NCI-H2029 (cell line): ENCODE measurements at regions not wholly inside any gene's neighbourhood (a gene's known extent, or its start where the extent isn't known, plus 50 kb on each side); places are given as distances from the start of the nearest gene placed in this dataset.

ENCODE experiments used
- DNase-seq: peaks from one replicate; lab custom pipeline; 2025; lab: John Stamatoyannopoulos, UW

DNA sequence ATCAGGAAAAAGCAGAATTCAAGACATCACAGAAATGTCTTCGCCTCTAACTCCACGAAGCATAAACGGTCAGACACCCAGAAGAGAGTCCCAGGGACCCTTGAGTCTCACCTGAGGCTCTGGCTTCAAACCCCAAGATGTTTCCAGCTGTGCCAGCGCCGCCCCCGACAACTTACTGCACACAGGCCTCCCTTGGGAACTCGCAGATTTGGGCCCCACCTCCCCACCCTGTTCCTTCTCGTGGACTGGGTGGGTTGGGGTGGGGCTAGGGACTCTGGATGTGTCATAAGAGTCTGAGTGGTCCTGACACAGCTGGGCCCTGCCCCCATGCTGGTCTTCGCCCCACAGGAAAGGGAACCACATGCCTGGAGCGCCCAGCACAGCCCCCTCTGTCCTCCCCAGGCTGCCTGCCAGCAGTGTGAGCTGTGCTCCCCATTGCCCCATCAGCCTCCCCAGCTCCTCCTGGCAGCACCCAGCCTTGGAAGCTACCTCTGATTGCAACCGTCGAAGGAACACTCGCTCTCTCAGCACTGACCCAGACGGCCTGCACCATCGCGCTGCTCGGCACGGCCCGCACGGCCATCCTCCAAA is 147.5 kb downstream of the CRYBB2 start:
- DNase-seq, result no peak

DNA sequence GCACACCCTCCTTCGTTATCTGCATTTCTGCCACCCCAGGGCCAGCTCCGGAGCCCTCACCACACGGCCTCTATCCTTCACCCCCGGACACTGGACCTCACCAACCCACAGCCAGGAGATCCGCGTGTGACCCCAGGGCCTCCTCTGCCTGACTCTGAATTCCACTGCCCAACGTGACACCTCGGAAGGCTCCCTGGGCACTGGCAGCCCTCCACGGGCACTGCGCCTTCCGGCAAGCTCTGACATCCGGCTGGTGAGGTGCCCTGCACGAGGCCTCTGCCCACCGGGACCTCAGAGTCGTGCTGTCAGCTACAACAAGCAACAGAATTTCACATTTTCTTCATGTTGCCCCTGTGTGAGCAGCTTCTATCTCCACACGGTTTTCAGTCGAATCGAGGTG is 148.3 kb downstream of the CRYBB2 start:
- no peak for DNase-seq

DNA sequence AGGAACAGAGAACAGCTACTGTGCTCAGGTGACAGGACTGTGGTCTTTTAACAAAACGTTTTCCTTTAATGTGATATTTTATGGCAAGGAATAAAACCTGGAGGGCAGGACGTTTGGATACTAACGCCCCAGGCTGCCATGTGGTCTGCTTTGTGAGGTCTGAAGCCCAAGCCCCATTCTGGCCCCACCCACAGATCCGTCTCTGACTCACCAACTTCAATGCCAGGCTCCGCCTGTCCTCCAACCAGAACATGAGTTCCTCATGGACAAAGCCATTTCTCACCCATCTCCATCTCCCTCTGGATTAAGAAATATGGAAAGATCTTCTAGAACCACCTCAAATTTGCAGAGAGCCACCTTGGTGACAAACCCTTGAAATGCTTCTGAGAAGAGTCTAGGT is 148.8 kb downstream of the CRYBB2 start:
- no peak for DNase-seq

- no peak for DNase-seq
Measured at GRCh38 chr22:25369041-25369440, 149.6 kb downstream of the CRYBB2 start.

DNA sequence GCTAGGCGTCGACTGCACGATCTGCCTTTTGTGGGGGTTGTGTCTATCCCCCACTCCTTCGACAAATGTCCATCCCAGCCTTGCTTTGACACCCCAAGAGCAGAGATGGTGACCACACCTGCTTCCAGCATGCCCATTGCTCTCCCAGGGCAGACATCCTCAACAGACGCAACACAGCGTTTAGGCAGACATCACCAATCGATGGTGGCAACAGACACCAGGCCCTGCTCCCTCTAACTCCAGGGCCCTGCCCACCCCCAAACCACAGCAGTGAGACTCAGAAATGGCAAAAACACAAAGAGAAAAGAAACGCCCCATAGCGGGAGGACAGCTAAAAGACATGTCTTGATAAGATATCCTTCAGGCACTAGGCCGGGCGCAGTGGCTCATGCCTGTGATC is 150.9 kb downstream of the CRYBB2 start:
- DNase-seq, result no peak

GRCh38 chr22:25372000-25372595 is 152.7 kb downstream of the CRYBB2 start:
- DNase-seq, result no peak

DNA sequence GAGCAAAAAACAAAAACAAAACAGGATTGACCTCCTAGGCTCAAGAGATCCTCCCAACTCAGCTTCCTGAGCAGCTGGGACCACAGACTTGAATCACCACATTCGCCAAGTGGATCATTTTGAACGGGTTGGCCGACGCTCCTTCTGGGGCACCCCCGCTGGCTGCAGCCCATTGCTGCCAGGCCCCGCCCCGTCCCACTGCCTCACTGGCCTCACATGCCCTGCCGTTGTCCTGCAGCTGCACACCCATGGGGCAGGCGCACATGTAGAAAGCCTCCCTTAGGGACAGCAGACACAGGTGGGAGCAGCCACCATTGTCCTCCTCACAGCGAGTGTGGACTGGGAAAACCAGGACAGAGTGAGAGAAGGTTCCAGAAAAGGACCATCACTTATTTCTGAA is 154.5 kb downstream of the CRYBB2 start:
- DNase-seq, result no peak

DNA sequence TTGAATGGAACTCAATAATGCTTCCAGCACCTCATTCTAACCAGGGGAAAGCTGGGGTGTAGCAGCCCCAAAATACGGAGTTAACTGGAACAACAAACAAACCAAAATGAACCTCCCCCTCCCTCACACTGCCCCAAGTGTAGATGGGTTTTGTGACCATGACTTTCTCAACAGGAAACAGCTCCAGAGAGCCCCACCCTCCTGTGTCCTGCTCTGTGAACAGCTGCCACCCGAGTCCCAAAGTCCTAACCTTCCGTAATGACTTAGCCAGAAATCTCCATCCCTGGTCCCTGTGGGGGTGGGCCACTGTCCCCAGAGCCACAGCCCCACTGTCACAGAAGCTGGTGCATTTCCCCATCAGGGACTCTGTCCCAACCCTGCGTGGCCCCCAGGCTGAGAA is 155.4 kb downstream of the CRYBB2 start:
- no peak for DNase-seq

DNA sequence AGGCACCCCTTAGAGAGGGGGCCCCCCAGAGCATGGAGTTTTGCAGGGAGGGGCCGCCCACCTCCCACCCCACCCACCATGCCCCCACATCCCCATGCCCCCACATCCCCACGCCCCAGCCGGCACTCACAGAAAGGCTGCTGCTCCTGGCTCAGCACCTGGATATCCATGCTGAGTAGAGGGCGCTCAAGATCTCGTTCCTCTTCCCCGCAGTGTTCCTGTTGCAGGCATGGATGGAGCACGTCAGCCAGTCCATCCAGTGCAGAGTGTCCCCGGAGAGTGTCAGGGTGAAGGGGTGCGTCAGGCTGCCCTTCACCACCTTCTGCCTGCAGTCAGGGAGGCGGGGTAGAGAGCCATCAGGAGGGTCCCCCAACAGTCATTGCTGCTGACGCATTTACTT is 156.2 kb downstream of the CRYBB2 start:
- DNase-seq, result no peak

DNA sequence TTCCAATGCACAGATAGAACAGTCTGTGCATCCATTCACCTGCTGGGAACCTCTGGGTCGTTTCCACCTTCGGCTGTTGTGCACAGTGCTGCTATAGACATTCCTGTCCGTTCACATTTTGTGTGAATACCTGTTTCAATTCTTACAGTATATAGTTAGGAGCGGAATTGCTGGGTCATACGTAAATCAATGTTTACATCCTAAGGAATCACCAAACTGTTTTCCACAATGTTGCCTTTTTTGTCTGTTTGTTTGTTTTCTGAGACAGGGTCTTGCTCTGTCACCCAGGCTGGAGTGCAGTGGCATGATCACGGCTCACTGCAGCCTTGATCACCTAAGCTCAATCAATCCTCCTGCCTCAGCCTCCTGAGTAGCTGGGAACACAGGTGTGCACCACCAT is 158.3 kb downstream of the CRYBB2 start:
- no peak for DNase-seq

- no peak for DNase-seq
Measured at GRCh38 chr22:25380122-25380747, 160.8 kb downstream of the CRYBB2 start.

GRCh38 chr22:25382762-25383161 is 163.3 kb downstream of the CRYBB2 start:
- no peak for DNase-seq

GRCh38 chr22:25383278-25383820 is 163.9 kb downstream of the CRYBB2 start:
- DNase-seq, result no peak

DNA sequence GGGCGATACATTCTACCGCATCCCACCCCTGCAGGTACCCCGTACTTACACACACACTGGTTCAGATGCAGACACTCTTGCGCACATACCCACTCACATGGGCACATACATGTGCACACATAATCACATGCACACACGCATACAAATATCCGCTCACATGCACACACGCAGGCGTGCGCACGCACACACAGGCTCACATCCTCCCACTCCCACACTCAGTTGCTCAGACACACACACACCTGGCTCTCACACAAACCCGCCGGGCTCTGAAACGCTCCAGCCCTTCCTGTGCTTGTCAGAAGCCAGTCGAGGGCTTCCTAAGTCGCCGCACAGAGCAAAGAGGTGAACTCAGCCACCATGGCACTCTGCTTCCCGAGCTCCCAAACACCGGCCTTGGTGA is 164.5 kb downstream of the CRYBB2 start:
- DNase-seq, result no peak

DNA sequence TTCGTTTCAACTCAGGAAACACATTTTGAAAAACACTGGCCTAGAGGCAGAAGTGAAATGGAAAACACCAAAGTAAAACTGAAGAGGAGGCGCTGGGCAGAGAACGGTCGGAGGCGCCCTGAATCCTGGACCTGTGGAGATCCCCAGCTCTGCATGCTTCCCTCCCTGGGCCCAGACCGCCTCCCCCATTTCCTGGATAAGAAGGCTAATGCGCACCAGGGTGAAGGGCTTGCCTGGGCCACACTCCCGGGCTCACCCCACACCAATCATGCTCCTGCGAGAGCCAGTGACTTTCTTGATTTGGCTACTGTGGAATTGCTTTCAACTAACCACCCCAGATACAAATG is 167.1 kb downstream of the CRYBB2 start:
- no peak for DNase-seq

DNA sequence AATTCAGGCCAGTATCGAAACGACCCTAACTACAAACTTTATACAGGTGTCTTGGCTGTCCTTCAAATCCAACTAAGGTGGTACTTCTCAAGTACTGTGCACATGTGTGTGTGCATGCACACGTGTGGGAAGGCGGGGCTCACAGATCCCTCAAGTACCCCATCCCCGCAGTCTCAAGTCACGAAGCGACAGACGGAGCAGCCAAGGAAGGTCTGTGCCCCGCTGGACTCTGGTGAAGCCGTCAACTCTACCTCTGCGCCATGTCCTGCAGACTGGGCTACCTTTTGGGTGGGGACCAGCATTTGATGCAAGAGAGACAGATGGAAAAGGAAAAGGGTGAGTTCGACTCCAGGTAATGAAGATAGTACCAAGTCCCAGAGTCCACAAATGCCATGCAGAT is 169.0 kb downstream of the CRYBB2 start:
- DNase-seq, result no peak

DNA sequence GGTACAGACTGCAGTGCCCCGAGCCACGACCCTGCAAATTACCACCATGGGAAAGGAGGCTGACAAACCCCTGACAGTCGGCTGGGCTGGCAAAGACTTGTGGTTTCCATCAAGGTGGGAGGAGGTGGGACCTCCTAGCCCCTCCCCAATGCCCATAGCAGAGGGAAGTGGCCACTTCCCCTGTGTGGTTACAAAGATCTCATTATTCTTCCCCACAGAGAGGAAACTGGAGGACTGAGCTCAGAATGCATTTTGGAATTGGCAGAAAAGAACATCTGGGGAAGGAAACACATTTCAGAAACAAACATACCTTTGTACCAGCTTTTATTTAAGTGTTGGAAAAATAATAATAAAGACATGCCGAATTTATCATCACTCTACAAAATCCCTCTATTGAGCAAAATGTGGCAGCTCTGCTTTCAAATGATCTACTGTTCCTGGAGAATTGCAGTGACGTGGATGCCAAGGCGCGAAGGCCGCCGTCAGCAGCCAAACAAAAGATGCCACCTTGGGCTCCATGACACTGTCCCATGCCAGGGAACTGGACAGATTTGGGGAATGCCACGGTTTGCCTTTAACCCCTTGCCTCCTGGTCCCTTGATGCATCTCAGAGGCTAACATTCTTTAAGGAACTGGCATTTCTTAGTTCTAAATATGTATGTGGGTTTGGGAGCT is 169.6 kb downstream of the CRYBB2 start:
- no peak for DNase-seq

DNA sequence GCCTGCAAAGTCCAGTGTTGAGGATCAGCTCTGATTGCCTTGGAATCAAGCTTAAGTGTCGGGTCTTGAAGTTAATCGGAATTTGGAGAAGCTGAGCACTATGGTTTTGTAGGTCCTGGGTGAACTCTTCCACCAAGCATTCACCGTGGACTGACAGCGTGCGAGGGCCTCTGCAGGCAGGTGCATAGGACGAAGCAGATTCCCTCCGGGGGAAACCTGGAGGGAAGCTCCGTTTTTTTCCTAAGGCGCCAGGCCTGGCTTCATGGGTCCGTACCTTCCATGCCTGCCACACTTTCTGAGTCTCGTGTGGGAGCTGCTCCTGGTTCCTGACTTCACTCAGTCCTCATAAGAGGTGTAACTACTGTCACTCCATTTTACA is 170.1 kb downstream of the CRYBB2 start:
- DNase-seq, result no peak

DNA sequence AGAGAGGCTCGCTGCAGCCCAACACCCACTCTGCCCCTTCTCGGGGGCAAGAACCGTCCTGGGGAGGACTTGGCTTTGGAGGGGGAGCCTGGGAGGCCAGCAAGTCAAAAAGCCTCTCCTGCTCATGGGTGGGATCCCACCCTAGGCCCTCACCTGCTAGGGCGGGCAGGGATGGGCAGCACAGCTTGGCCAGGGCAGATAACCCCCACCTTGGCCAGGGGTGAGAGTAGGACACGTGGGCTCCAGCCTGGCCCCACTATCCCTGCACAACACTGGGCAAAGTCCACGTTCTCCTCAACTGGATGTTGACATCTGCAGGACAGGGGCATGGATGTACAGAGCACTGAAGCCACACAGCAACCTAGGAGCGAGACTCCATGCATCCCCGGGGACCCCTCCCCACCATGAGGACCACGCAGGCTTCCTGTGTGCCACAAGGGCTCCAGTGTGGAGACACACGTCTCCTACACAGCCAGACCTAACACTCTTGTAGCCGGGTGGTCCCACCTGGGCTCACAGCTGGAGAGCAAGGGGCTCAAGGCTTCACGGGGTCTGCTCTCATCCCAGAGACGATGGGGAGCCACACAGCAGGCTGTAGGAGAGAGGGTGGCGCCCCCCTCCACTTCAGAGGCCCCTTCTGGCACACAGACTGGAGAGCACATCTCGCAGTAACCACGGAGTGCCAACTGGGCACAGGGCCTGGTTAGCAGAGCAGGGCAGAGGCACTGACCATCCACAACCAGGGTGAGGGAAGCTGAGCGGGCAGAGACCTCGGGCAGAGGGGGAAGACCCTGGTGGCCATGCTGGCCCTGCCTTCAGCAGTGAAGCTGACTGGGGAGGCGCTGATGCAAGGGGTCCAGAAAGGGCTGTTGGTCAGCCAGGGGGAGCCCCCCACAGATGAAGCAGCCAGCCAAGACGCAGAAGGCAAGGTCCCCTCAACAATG is 171.1 kb downstream of the CRYBB2 start:
- no peak for DNase-seq

DNA sequence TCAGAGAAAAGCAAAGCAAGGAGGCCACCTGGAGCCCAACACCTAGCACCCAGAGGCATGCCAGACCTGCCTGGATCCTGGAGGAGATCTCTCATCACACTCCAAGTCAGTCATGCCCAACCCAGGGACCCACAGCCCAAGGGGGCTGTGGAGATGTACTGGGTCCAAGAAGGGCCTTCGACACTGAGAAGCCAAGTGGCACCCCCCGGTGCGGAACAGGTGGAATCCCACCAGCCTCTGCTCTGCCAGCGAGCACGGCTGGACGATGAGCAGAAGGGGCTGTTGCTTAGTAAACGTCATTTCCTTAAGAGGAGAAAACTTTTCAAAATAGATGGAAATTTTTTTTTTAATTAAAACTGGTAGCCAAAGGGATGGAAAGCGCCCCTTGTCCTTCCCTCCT is 171.9 kb upstream of the GRK3 start:
- no peak for DNase-seq

GRCh38 chr22:25393121-25393805 is 171.2 kb upstream of the GRK3 start:
- no peak for DNase-seq

DNA sequence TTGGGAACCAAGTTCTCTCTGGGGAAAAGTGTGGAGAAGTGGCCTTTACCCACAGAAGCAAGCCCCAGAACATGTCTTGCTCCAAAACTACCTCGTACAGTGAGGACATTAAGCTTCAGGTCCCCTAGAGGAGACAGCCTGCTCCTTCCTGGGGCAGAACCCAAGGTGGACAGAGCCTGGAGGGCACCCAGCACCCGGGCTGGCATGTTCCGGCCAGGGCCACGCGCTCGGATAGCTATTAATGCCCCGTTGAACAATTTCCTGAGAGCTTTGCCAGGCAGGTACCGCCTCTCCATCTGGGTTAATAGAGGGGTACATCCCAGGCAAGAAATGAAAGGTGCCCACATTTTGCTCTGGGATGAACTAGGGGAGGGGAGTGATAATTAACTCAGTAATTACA is 169.0 kb upstream of the GRK3 start:
- DNase-seq, result no peak
